GM12872 (cell line): ENCODE measurements at regions not wholly inside any gene's neighbourhood (a gene's known extent, or its start where the extent isn't known, plus 50 kb on each side); places are given as distances from the start of the nearest gene placed in this dataset.

Source experiments
- CTCF ChIP-seq: IDR thresholded peaks from 3 replicates; pipeline ENCODE4 v1.5.1; 2011; ENCODE audit warnings: low read depth, mild to moderate bottlenecking, low read length, moderate library complexity; ENCODE audit not compliant: insufficient read depth

- TF ChIP-seq CTCF, result no peak
Measured at GRCh38 chr14:26841920-26842741, 244.3 kb upstream of the NOVA1 start.

DNA sequence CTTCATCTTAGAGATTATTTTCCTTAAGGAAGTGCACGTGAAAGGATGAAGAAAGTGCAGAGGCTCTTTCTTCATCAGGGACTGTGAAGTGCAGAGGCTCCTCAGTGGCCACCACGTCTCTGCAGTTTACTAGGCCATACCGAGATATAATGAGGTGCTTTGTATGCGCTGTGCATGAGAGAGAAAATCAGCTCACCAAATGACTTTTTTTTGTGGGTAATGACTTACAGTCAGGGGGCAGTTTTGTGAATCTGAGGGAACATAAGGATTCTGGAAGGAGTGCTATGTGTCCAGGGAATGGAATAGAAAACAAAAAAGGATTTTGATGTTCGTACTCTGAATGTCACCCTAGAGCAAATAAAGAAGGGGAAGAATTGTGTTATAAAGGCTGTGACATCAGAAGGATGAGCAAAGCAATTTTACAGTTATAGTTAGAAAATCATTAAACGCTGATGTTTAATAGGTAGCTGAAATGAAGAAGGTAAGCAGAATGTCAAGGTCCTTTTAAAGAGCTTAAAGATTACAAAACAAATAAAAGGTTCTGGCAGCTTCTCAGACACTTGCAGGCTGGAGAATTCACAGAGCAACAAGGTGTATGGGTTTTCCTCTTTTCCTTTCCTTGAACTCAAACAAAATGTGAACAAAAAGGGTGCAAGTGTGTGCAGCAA lies 247.5 kb upstream of the NOVA1 start:
- no peak for TF ChIP-seq CTCF

- no peak for TF ChIP-seq CTCF
Measured at GRCh38 chr14:26846388-26846787, 248.6 kb upstream of the NOVA1 start.

GRCh38 chr14:26849514-26849913 lies 251.7 kb upstream of the NOVA1 start:
- no peak for TF ChIP-seq CTCF

DNA sequence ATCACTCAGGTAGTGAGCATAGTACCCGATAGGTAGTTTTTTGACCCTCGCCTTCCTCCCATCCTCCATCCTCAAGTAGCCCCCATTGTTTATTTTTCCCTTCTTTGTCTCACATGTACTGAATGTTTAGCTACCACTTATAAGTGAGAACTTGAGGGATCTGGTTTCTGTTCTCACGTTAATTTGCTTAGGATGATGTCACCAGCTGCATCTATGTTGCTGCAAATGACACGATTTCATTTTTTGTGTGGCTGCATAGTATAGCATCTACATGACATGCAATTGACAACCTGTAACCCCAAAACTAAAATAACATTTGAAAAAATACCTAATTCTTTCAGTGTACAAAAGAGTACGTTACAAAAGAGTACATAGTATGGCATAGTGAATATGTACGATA lies 254.0 kb upstream of the NOVA1 start:
- no peak for TF ChIP-seq CTCF

DNA sequence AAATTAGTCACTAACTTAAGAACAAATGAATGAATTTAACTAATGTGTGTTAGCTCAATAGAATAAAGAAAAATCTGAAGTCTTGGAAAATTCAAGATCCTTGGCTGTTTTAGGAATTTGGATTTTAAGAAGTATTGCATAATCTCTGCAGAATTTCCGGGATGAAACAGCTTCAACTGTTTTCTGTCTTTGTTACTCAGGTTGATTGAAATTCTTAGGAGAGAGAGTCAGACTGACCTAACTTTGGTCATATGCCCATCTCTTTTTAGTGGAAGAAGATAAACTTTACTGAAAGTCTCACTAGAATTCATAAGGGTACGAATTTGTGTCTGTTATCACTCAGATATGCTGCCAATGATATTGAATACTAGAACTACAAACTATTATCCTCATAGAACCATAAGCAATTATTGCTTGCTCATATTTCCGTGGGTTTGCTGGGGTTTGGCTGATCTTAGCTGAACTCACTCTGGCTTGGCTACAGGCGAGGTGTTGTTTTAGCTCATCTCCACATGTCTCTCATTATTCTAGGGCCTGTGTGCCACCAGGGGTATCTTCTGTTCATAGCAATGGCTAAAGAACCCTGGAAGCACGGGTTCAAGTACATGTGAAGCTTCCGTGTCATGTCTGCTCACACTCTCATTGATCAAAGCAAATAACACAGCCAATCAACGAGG lies 257.4 kb upstream of the NOVA1 start:
- TF ChIP-seq CTCF, result no peak

DNA sequence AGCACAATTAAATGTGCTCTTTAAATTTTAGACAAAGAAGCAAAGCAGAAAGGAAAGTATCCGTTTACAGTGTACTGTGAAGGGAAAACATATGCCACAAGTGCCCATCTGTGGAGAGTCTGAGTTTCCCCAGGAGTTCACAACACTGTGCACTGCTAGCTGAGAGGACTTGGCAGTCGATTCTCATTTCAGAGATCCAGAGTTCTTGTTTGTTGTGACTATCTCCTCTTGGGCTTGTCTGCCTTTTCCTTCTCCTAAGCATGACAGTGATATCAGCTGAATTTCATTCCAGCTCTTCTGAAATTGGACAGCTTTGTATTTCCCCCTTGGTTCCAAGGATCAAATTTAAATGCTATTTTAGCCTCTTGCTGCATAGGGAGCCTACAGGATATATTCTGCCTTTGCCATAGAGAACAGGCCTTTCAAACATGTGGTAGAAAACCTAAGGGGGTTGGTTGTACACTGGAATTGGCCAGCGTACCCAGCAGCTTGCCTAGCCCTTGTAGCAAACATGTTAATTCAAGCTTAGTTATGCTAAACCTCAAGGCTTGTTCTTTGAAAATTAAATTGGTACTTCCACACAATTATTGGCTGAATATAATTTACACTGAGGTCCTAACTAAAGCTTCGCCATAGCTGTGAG lies 259.2 kb upstream of the NOVA1 start:
- TF ChIP-seq CTCF, result no peak
